ENCODE measurements at regions not wholly inside any gene's neighbourhood (a gene's known extent, or its start where the extent isn't known, plus 50 kb on each side); places are given as distances from the start of the nearest gene placed in this dataset.

- H3K4me3 ChIP-seq (ENCODE audit: extremely low read depth in 1 of 4, insufficient read depth in 2 of 4, low read depth in 3 of 4, low read length in 4 of 4): no peak overlapping the region
- TF ChIP-seq RNF2 (IDR thresholded peaks at IDR 0.05; ENCODE audit: borderline replicate concordance, low read depth, low read length, missing control alignments, poor library complexity, severe bottlenecking) (no peak), NRF1 (IDR thresholded peaks at IDR 0.05; ENCODE audit: low read depth, low read length) (no peak), RAD21 (IDR thresholded peaks at IDR 0.05 in 1 of 2, conservative IDR thresholded peaks at IDR 0.05 in 1 of 2; ENCODE audit: low read depth in 2 of 2, low read length in 2 of 2) (no peak), EP300 (IDR thresholded peaks at IDR 0.05; ENCODE audit: borderline replicate concordance in 1 of 2, low read depth in 2 of 2, low read length in 2 of 2) (no peak), CHD2 (IDR thresholded peaks at IDR 0.05; ENCODE audit: low read length) (no peak), POLR2A (IDR thresholded peaks at IDR 0.05; ENCODE audit: control extremely low read depth in 1 of 2, low read depth in 2 of 2, low read length in 2 of 2) (no peak)
Measured at GRCh38 chr4:175297965-175298565, 379.9 kb downstream of the ADAM29 start.

More at GRCh38 chr4:175297965-175298565, 379.9 kb downstream of the ADAM29 start:
- ChIA-PET CTCF (ENCODE audit: partially characterized antibody) (interaction anchor here (0.8 to 1.2 kb wide), 2 partner anchors 34 to 239 kb away, joined by 3 to 6 read pairs; no protein-coding TSS in a partner anchor), POLR2A (ENCODE audit: partially characterized antibody) (no interaction called here)
- Histone ChIP-seq H3K23ac (ENCODE audit: insufficient read length) (no peak overlapping the region), H3K14ac (ENCODE audit: insufficient read length) (no peak overlapping the region), H3K23me2 (ENCODE audit: low read depth, low read length) (no peaks in the 10 kb centered on the region), H3K18ac (ENCODE audit: extremely low read depth, low read length) (no peak overlapping the region), H4K20me1 (replicated peaks in 1 of 2; ENCODE audit: control insufficient read depth in 1 of 2, insufficient read depth in 2 of 2, low read length in 2 of 2) (no peaks in the 10 kb centered on the region), H2AFZ (ENCODE audit: low read length) (no peak overlapping the region), H3K9me3 (ENCODE audit: insufficient read depth in 2 of 2, low read depth in 1 of 2, low read length in 1 of 2) (no peaks in the 10 kb centered on the region), H3K4ac (replicated peaks; ENCODE audit: insufficient read length, low read depth, low read length) (no peak overlapping the region), H2BK20ac (ENCODE audit: low read length) (no peak overlapping the region), H2BK5ac (ENCODE audit: low read depth, low read length) (no peak overlapping the region), H3K56ac (replicated peaks; ENCODE audit: insufficient read length, low read depth, low read length) (no peak overlapping the region), H4K8ac (ENCODE audit: extremely low read depth, insufficient read depth, low read length) (no peak overlapping the region), H2BK15ac (ENCODE audit: low read length) (no peak overlapping the region), H2BK12ac (ENCODE audit: low read depth, low read length) (no peak overlapping the region), H3K9ac (replicated peaks in 1 of 4; ENCODE audit: extremely low read depth in 1 of 4, low read depth in 3 of 4, low read length in 3 of 4) (no peak overlapping the region), H4K91ac (replicated peaks; ENCODE audit: insufficient read length, low read length) (no peak overlapping the region), H3K79me1 (ENCODE audit: low read depth, low read length) (no peaks in the 10 kb centered on the region), H3K27ac (ENCODE audit: low read depth, low read length) (no peak overlapping the region), H2BK120ac (replicated peaks; ENCODE audit: low read depth, low read length) (no peak overlapping the region), H4K5ac (ENCODE audit: insufficient read length, low read depth, low read length) (no peak overlapping the region), H3K27me3 (replicated peaks in 1 of 4; ENCODE audit: control insufficient read depth in 3 of 4, extremely low read depth in 1 of 4, insufficient read depth in 3 of 4, low read length in 3 of 4) (no peaks in the 10 kb centered on the region), H2AK5ac (ENCODE audit: low read depth, low read length) (no peak overlapping the region), H3K4me2 (ENCODE audit: insufficient read depth in 1 of 2, low read depth in 2 of 2, low read length in 2 of 2) (no peak overlapping the region), H3K79me2 (ENCODE audit: control insufficient read depth in 1 of 2, insufficient read depth in 2 of 2, low read length in 2 of 2) (no peaks in the 10 kb centered on the region), H3K4me1 (replicated peaks in 1 of 4; ENCODE audit: control insufficient read depth in 3 of 4, insufficient read depth in 4 of 4, low read length in 3 of 4) (no peaks in the 10 kb centered on the region), H3K36me3 (ENCODE audit: control insufficient read depth in 2 of 4, insufficient read depth in 4 of 4, low read length in 3 of 4) (no peaks in the 10 kb centered on the region)
- DNase-seq (ENCODE audit: low read depth in 1 of 2, low spot score in 2 of 2) (no peak), FAIRE-seq (no peak)
- 96% methylated on average over 2 of the region's 2 CpGs; no CpG with 5 or more reads in 1 of the 2 experiments for WGBS, 2 experiments (ENCODE audit: extremely low coverage in 1 of 2, insufficient coverage in 1 of 2, insufficient read length in 1 of 2, insufficient replicate concordance in 2 of 2, low coverage in 1 of 2, low lambda C conversion rate in 2 of 2, missing lambda C conversion rate in 1 of 2)

Data from H1 (cell line).